ENCODE measurements at regions not wholly inside any gene's neighbourhood (a gene's known extent, or its start where the extent isn't known, plus 50 kb on each side); places are given as distances from the start of the nearest gene placed in this dataset.

GRCh38 chr9:79425840-79426239, 145.9 kb upstream of the TLE4 start:
- Histone ChIP-seq H3K27ac (ENCODE audit: low read depth, low read length) (no peak overlapping the region), H3K36me3 (ENCODE audit: control insufficient read depth in 2 of 4, insufficient read depth in 4 of 4, low read length in 3 of 4) (no peaks in the 10 kb centered on the region), H3K4ac (replicated peaks; ENCODE audit: insufficient read length, low read depth, low read length) (no peak overlapping the region), H2BK15ac (ENCODE audit: low read length) (no peak overlapping the region), H3K9me3 (ENCODE audit: insufficient read depth in 2 of 2, low read depth in 1 of 2, low read length in 1 of 2) (no peaks in the 10 kb centered on the region), H2AFZ (ENCODE audit: low read length) (no peak overlapping the region), H4K20me1 (replicated peaks in 1 of 2; ENCODE audit: control insufficient read depth in 1 of 2, insufficient read depth in 2 of 2, low read length in 2 of 2) (no peaks in the 10 kb centered on the region), H3K18ac (ENCODE audit: extremely low read depth, low read length) (no peak overlapping the region), H3K23me2 (ENCODE audit: low read depth, low read length) (no peaks in the 10 kb centered on the region), H4K8ac (ENCODE audit: extremely low read depth, insufficient read depth, low read length) (no peak overlapping the region), H2BK12ac (ENCODE audit: low read depth, low read length) (no peak overlapping the region), H4K5ac (ENCODE audit: insufficient read length, low read depth, low read length) (no peak overlapping the region), H2BK20ac (ENCODE audit: low read length) (no peak overlapping the region), H4K91ac (replicated peaks; ENCODE audit: insufficient read length, low read length) (no peak overlapping the region), H3K4me1 (replicated peaks in 1 of 4; ENCODE audit: control insufficient read depth in 3 of 4, insufficient read depth in 4 of 4, low read length in 3 of 4) (no peaks in the 10 kb centered on the region), H3K23ac (ENCODE audit: insufficient read length) (no peak overlapping the region), H2AK5ac (ENCODE audit: low read depth, low read length) (no peak overlapping the region), H2BK5ac (ENCODE audit: low read depth, low read length) (no peak overlapping the region), H3K9ac (replicated peaks in 1 of 4; ENCODE audit: extremely low read depth in 1 of 4, low read depth in 3 of 4, low read length in 3 of 4) (no peak overlapping the region), H3K56ac (replicated peaks; ENCODE audit: insufficient read length, low read depth, low read length) (no peak overlapping the region), H3K27me3 (replicated peaks in 1 of 4; ENCODE audit: control insufficient read depth in 3 of 4, extremely low read depth in 1 of 4, insufficient read depth in 3 of 4, low read length in 3 of 4) (no peaks in the 10 kb centered on the region), H2BK120ac (replicated peaks; ENCODE audit: low read depth, low read length) (no peak overlapping the region), H3K79me1 (ENCODE audit: low read depth, low read length) (no peaks in the 10 kb centered on the region), H3K14ac (ENCODE audit: insufficient read length) (no peak overlapping the region), H3K4me2 (ENCODE audit: insufficient read depth in 1 of 2, low read depth in 2 of 2, low read length in 2 of 2) (no peak overlapping the region), H3K79me2 (ENCODE audit: control insufficient read depth in 1 of 2, insufficient read depth in 2 of 2, low read length in 2 of 2) (no peaks in the 10 kb centered on the region), H3K4me3 (ENCODE audit: extremely low read depth in 1 of 4, insufficient read depth in 2 of 4, low read depth in 3 of 4, low read length in 4 of 4) (no peak overlapping the region)
- FAIRE-seq (no peak), DNase-seq (ENCODE audit: low read depth in 1 of 2, low spot score in 2 of 2) (no peak)
- ChIA-PET CTCF (ENCODE audit: partially characterized antibody) (interaction anchor here (0.6 to 1.4 kb wide), 2 partner anchors 244 to 295 kb away, joined by 3 read pairs; no protein-coding TSS in a partner anchor), POLR2A (ENCODE audit: partially characterized antibody) (interaction anchor here (1.3 kb wide), 1 partner anchor 13 kb away, joined by 3 read pairs; no protein-coding TSS in a partner anchor)
- TF ChIP-seq GABPA (IDR thresholded peaks at IDR 0.05; ENCODE audit: borderline replicate concordance, insufficient read depth, low read length) (no peak), SRF (IDR thresholded peaks at IDR 0.05; ENCODE audit: low read depth, low read length) (no peak), TEAD4 (IDR thresholded peaks at IDR 0.05; ENCODE audit: low read depth, low read length) (no peak), SIX5 (IDR thresholded peaks at IDR 0.05; ENCODE audit: low read depth, low read length) (no peak)
